ENCODE measurements at regions not wholly inside any gene's neighbourhood (a gene's known extent, or its start where the extent isn't known, plus 50 kb on each side); places are given as distances from the start of the nearest gene placed in this dataset.

DNA sequence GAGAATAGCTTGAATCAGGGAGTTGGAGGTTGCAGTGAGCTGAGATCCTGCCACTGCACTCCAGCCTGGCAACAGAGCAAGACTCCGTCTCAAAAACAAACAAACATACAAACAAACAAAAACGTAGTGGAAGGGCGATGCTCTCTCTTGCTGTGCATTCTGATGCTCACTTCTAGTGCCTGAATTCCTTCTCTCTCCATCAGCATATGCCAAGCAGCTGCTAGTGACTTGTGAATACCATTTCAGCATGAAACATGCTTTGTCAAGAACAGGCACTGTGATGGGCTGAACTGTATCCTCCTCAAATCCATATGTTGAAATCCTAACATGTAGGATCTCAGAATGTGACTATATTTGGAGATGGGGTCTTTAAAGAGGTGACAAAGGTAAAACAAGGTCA, 537.1 kb upstream of the AMELY start:
- TF ChIP-seq TAF1 (IDR thresholded peaks at IDR 0.05; ENCODE audit: low read depth, low read length): no peak
- no peak for TF ChIP-seq BCL11A (IDR thresholded peaks at IDR 0.05; ENCODE audit: low read depth in 2 of 2, low read length in 2 of 2)
- TF ChIP-seq TCF12 (IDR thresholded peaks at IDR 0.05; ENCODE audit: low read depth, low read length): no peak
- TF ChIP-seq GTF2F1 (IDR thresholded peaks at IDR 0.05; ENCODE audit: borderline replicate concordance, low read depth, low read length): no peak
- no peak for TF ChIP-seq HDAC2 (IDR thresholded peaks at IDR 0.05; ENCODE audit: borderline replicate concordance in 1 of 2, low read depth in 2 of 2, low read length in 2 of 2)
- no peak for TF ChIP-seq POLR2A (IDR thresholded peaks at IDR 0.05; ENCODE audit: control extremely low read depth in 1 of 2, low read depth in 2 of 2, low read length in 2 of 2)
- no peak for TF ChIP-seq HDAC6 (IDR thresholded peaks at IDR 0.05; ENCODE audit: low read depth, low read length)
- H2BK20ac ChIP-seq (ENCODE audit: low read length): no peak overlapping the region
- no peak overlapping the region for H2BK5ac ChIP-seq (ENCODE audit: low read depth, low read length)
- DNase-seq (ENCODE audit: low read depth in 1 of 2, low spot score in 2 of 2) (no peak), FAIRE-seq (no peak)
- no peak overlapping the region for H2AFZ ChIP-seq (ENCODE audit: low read length)
- no peaks in the 10 kb centered on the region for H3K79me2 ChIP-seq (ENCODE audit: control insufficient read depth in 1 of 2, insufficient read depth in 2 of 2, low read length in 2 of 2)
- H3K56ac ChIP-seq (replicated peaks; ENCODE audit: insufficient read length, low read depth, low read length): no peak overlapping the region
- 87% methylated on average over 3 of the region's 3 CpGs; no CpG with 5 or more reads in 1 of the 2 experiments for WGBS, 2 experiments (ENCODE audit: extremely low coverage in 1 of 2, insufficient coverage in 1 of 2, insufficient read length in 1 of 2, insufficient replicate concordance in 2 of 2, low coverage in 1 of 2, low lambda C conversion rate in 2 of 2, missing lambda C conversion rate in 1 of 2)
- H4K91ac ChIP-seq (replicated peaks; ENCODE audit: insufficient read length, low read length): no peak overlapping the region
- H3K27me3 ChIP-seq (replicated peaks in 1 of 4; ENCODE audit: control insufficient read depth in 3 of 4, extremely low read depth in 1 of 4, insufficient read depth in 3 of 4, low read length in 3 of 4): no peaks in the 10 kb centered on the region
- H3K36me3 ChIP-seq (ENCODE audit: control insufficient read depth in 2 of 4, insufficient read depth in 4 of 4, low read length in 3 of 4): no peaks in the 10 kb centered on the region
- no peak overlapping the region for H4K8ac ChIP-seq (ENCODE audit: extremely low read depth, insufficient read depth, low read length)
- H3K18ac ChIP-seq (ENCODE audit: extremely low read depth, low read length): no peak overlapping the region
- no peak overlapping the region for H2AK5ac ChIP-seq (ENCODE audit: low read depth, low read length)
- no peak overlapping the region for H4K5ac ChIP-seq (ENCODE audit: insufficient read length, low read depth, low read length)
- no peak overlapping the region for H3K4me2 ChIP-seq (ENCODE audit: insufficient read depth in 1 of 2, low read depth in 2 of 2, low read length in 2 of 2)
- H3K23ac ChIP-seq (ENCODE audit: insufficient read length): no peak overlapping the region
- H3K27ac ChIP-seq (ENCODE audit: low read depth, low read length): no peak overlapping the region
- ChIA-PET CTCF (ENCODE audit: partially characterized antibody) (no interaction called here), POLR2A (ENCODE audit: partially characterized antibody) (no interaction called here)
- no peak overlapping the region for H3K4ac ChIP-seq (replicated peaks; ENCODE audit: insufficient read length, low read depth, low read length)
- no peaks in the 10 kb centered on the region for H3K79me1 ChIP-seq (ENCODE audit: low read depth, low read length)
- H3K9ac ChIP-seq (replicated peaks in 1 of 4; ENCODE audit: extremely low read depth in 1 of 4, low read depth in 3 of 4, low read length in 3 of 4): no peak overlapping the region
- no peaks in the 10 kb centered on the region for H4K20me1 ChIP-seq (replicated peaks in 1 of 2; ENCODE audit: control insufficient read depth in 1 of 2, insufficient read depth in 2 of 2, low read length in 2 of 2)
- no peak overlapping the region for H2BK120ac ChIP-seq (replicated peaks; ENCODE audit: low read depth, low read length)
- H3K4me3 ChIP-seq (ENCODE audit: extremely low read depth in 1 of 4, insufficient read depth in 2 of 4, low read depth in 3 of 4, low read length in 4 of 4): no peak overlapping the region
- no peaks in the 10 kb centered on the region for H3K4me1 ChIP-seq (replicated peaks in 1 of 4; ENCODE audit: control insufficient read depth in 3 of 4, insufficient read depth in 4 of 4, low read length in 3 of 4)
- H3K9me3 ChIP-seq (ENCODE audit: insufficient read depth in 2 of 2, low read depth in 1 of 2, low read length in 1 of 2): no peaks in the 10 kb centered on the region
- H2BK12ac ChIP-seq (ENCODE audit: low read depth, low read length): no peak overlapping the region
- H3K14ac ChIP-seq (ENCODE audit: insufficient read length): no peak overlapping the region
- H3K23me2 ChIP-seq (ENCODE audit: low read depth, low read length): no peaks in the 10 kb centered on the region
- H2BK15ac ChIP-seq (ENCODE audit: low read length): no peak overlapping the region

Data from H1 (cell line).